Right lobe of liver (tissue), 4 donors: ENCODE measurements at regions not wholly inside any gene's neighbourhood (a gene's known extent, or its start where the extent isn't known, plus 50 kb on each side); places are given as distances from the start of the nearest gene placed in this dataset.

Experiments used
- POLR2A ChIP-seq: fragments of 450-650 bp; IDR thresholded peaks from one replicate; pipeline ENCODE4 v1.6.1; 2017; ENCODE audit warnings: antibody characterized with exemption, mild to moderate bottlenecking
- TF ChIP-seq, protein P1 (sequence below), 4 donors: fragments of 200-600 bp in 3 of 4; fragments of 450-650 bp in 1 of 4; IDR thresholded peaks; one replicate each; pipeline versions ENCODE4 v1.5.1 to v1.8.0; 2016 to 2022; ENCODE audit warnings: antibody characterized with exemption in 4 of 4, mild to moderate bottlenecking in 2 of 4
- donor health status: DM: no; HTN: no; CAD: no.
- donor health status: DM: no; HTN: no; CAD: no.
- donor health status: DM: no; HTN: yes; CAD: no.

GRCh38 chr14:65303899-65304222 lies 108.7 kb upstream of the FUT8 start:
- TF ChIP-seq, protein P1, sequence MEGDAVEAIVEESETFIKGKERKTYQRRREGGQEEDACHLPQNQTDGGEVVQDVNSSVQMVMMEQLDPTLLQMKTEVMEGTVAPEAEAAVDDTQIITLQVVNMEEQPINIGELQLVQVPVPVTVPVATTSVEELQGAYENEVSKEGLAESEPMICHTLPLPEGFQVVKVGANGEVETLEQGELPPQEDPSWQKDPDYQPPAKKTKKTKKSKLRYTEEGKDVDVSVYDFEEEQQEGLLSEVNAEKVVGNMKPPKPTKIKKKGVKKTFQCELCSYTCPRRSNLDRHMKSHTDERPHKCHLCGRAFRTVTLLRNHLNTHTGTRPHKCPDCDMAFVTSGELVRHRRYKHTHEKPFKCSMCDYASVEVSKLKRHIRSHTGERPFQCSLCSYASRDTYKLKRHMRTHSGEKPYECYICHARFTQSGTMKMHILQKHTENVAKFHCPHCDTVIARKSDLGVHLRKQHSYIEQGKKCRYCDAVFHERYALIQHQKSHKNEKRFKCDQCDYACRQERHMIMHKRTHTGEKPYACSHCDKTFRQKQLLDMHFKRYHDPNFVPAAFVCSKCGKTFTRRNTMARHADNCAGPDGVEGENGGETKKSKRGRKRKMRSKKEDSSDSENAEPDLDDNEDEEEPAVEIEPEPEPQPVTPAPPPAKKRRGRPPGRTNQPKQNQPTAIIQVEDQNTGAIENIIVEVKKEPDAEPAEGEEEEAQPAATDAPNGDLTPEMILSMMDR (IDR thresholded peaks at IDR 0.05), result no peak
- no peak for TF ChIP-seq POLR2A
